Lower leg skin (tissue), 3 donors: ENCODE measurements at regions not wholly inside any gene's neighbourhood (a gene's known extent, or its start where the extent isn't known, plus 50 kb on each side); places are given as distances from the start of the nearest gene placed in this dataset.

Source experiments
- POLR2A ChIP-seq, 2 donors: fragments of 450-650 bp; IDR thresholded peaks; one replicate each; pipeline ENCODE4 v1.6.1; 2016 to 2017; ENCODE audit warnings: antibody characterized with exemption in 2 of 2, mild to moderate bottlenecking in 1 of 2, moderate library complexity in 1 of 2
- TF ChIP-seq, protein P1 (sequence below), 3 donors: fragments of 450-650 bp; IDR thresholded peaks; one replicate each; pipeline ENCODE4 v1.5.1; 2016; ENCODE audit warnings: antibody characterized with exemption in 3 of 3, mild to moderate bottlenecking in 3 of 3, moderate library complexity in 2 of 3

DNA sequence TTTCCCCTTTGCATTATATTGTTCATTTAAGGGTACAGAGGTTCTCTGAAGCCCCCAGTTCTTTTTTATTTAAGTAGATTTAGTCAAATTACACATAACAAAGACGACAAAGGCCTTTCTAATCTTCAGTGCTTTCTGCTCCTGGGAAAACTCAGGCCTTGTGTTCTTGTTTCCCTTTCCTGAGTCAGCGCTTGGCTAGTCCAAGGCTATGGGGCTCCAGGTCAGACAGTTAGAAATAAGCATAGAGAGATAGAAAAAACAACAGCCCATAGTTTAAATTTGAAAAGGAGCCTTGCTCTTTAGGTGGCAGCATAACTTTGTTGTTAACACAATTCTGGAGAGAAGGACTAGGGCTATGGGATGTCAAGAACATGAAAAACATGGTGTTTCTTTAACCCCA lies 97.3 kb downstream of the PPP1R2C start:
- TF ChIP-seq, protein P1, sequence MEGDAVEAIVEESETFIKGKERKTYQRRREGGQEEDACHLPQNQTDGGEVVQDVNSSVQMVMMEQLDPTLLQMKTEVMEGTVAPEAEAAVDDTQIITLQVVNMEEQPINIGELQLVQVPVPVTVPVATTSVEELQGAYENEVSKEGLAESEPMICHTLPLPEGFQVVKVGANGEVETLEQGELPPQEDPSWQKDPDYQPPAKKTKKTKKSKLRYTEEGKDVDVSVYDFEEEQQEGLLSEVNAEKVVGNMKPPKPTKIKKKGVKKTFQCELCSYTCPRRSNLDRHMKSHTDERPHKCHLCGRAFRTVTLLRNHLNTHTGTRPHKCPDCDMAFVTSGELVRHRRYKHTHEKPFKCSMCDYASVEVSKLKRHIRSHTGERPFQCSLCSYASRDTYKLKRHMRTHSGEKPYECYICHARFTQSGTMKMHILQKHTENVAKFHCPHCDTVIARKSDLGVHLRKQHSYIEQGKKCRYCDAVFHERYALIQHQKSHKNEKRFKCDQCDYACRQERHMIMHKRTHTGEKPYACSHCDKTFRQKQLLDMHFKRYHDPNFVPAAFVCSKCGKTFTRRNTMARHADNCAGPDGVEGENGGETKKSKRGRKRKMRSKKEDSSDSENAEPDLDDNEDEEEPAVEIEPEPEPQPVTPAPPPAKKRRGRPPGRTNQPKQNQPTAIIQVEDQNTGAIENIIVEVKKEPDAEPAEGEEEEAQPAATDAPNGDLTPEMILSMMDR (IDR thresholded peaks at IDR 0.05), result no peak
- TF ChIP-seq POLR2A (IDR thresholded peaks at IDR 0.05), result no peak
